GM21786 (cell line): ENCODE measurements at regions not wholly inside any gene's neighbourhood (a gene's known extent, or its start where the extent isn't known, plus 50 kb on each side); places are given as distances from the start of the nearest gene placed in this dataset.

Experiments
- ATAC-seq: cut with Tn5 transposase; IDR thresholded peaks from one replicate; pipeline ENCODE4 v1.9.1; 2021; ENCODE audit not compliant: unreplicated experiment

DNA sequence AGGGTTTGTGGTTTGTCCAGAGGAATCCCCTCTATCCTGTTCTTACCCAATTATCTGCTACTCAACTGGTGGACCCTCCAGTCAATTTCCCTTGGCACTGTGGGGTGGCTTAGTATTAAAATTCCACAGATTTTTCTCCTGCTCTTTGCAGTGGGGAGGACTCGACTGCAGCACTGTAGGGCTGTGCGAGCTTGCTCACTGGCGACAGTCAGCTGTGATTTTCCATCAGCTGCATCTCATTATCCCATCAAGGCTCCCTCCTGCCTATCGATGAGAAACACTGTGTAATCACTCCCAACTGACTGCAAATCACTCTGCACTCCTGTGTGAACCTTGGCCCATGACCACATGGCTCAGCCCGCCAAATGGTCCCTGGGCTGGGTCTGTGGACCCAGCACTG lies 90.5 kb upstream of the MAF start:
- ATAC-seq, result no peak

DNA sequence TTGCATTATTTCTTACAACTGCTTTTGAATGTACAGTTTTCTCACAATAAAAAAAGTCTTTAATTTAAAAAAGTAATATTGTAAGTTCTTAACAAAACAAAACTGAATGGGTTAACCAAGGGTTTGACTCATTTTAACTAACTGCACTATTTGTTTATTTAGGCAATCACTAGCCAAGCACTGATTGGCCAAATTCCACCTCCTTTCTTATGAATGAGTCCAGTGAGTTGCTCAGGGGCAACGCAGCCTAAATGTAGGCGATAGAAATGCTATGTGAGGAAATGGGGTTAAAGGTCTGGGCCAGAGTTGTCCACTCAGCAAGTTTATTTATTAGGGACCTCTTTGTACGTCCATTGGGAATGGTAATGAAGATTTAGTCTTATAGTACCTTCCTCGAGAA lies 89.6 kb upstream of the MAF start:
- no peak for ATAC-seq

DNA sequence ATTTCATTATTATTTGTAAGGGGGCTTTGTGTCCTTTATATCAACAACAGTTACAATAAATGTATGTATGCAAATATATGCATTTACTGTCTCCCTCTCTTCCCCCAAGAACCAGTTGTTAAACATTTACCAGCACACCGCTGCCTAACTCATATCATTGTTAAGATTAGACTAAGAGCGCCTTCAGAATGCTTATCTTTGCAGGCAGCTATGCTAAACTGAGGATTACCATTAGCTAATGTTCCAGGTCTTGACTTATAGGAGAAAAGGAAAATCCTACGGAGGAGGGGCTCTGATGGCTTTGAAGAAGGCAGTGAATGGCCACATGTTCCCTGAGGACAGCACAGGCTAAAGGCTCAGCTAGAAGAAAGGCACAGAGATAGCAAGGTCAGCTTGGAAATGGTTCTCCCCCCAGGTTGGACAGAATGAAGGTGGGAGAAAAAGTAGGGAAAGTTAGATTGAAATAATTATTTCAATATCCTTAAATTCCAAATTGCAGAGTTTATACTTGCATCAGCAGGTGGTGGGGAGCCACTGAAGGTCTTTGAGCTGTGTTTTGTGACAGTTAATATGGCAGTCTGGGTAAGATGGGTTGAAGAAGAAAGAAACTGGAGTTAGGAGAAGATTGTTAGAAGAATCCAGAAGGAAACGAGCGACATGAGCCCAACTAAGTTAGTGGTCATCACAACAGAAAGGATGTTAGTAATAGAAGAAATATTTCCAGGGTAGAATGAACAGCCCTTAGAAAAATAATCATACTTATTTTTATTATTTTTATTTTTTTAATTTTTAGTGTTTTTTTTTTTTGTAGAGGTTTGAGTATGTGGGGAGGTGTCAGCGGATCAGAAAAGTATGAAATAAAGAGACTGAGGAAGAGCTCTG lies 87.0 kb upstream of the MAF start:
- no peak for ATAC-seq

DNA sequence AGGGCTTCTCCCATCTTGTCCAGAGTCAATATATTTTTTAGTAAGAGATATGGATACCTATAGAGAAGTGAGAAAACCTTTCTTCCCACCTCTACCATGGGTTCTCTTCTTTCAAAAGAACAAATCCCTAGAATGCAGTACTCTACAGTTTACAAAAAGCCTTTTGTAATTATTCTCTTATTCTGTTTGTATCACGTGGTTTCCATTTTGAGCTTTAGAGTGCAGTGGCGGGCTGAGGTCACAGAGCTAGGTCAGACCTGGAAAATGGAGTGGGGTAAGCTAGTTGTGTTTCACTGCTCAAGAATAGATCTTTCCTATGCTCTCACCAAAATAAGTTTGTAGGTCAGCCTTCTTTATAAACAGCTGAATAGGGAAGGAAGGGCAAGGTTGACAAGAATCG lies 85.3 kb upstream of the MAF start:
- ATAC-seq, result no peak

DNA sequence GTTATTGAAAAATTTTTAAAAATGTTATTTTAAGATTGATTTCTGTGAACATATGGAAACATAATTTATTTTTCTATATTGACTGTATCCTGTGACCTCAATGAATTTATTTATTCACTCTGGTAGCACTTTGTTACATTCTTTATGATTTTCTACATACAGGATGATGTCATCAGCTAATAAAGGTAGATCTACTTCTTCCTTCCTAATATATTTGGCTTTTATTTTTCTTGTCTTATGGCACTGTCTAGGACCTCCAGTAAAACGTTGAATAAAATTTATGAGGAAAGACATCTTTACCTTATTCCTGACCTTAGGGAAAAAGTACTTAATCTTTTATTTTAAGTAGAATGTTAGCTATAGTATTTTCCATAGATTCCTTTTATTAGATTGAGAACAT lies 78.8 kb upstream of the MAF start:
- no peak for ATAC-seq

DNA sequence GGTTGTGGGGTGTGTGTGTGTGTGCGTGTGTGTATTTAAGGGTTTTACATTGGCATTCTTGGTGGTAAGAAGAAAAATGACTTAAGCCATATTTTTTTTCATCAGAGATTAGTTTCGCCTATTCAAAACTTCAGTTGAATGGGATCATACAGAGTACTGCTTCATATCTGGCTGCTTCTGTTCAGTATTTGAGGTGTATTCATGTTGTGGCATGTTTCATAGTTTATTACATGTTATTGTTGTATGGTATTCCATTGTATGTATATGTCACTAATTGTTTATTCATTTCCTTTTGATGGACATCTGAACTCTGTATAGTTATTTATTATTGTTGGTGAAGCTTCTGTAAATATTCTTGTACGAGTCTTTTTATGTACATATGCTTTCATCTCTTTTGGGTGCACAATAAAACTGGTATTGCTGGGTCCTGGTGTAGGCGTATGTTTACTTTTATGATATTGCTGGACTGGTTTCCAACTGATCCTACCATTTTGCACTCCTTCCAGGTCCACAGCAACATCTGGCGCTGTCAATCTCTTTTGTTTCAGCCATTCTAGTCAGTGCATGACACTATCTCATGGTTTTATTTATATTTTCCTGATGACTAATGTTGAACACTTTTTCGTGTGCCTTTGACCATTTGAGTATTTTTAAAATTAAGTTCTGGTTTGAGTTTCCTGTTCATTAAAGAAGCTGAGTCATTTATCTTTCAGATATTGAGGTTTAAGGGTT lies 77.4 kb upstream of the MAF start:
- ATAC-seq, result no peak

DNA sequence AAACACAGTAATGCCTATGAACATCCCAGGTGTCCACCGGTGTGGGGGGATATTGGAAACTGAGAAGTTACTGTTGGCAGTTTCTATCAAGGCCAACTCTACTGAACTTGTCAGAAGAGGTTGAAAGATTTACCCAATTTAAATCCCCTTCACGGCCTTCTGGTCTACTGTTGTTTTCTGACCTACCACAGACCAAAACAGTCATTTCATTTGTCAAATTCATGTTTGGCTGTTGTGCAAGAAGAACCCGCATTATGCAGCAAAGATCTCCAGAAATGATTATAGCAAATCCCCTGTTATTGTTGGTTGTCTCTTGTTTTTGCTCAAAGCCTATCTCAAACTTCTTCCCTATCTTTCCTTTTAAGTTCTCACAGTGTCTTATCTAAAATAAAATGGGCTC lies 73.1 kb upstream of the MAF start:
- ATAC-seq, result no peak

DNA sequence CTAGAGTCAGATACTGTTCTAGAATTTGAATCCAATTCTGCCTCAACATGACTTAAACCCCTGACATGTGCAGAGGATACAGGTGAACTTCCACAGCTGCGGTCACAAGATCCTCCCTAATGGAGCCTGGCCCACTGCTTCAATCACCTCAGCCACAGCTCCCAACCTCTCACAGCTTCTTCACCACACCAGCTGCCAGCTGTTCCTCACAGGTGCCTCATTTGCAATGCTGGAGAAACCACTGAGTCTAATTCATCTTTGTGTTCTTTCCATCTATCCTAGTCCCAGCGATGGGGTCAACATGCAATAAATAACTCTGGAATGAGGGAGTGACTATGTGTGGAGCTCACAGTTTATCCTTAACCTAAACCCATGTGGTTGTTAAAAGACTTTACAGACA lies 72.0 kb upstream of the MAF start:
- ATAC-seq, result no peak

DNA sequence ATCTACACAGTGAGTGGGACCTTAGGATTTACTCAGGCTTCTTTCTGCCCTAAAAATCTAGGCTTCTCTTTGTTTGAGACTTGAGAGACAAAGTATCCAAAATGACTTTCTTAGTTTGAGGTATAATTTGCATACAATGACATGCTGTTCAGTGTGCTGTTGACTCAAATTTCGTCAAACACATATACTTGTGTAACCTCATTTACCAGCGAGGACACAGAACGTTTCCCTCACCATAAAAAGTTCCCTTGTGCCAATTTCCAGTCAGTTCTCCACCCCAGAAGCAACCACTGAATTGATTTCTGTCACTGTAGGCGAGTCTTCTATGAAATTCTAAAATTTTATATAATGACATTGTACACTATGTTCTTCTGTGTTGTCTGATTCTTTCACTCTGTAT lies 68.0 kb upstream of the MAF start:
- no peak for ATAC-seq

DNA sequence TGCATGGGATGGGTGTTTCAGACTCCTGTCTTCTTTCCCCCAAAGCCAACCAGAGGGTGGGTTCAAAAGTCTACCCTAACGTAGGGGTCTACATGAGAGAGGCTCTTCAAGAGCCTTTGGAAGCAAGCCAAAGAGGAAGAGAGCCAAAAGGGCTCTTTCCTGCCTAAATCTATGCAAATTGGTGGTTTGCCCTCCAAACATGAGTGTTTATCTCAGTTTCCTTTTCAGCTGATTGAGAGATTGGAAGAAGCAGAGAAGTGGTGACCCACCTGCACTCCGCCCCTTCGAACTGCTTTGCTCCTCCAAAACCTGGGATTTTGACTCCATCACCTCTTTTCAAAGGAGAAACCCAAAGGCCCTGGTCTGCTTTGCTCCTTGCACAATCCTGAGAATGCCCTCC lies 65.4 kb upstream of the MAF start:
- no peak for ATAC-seq

DNA sequence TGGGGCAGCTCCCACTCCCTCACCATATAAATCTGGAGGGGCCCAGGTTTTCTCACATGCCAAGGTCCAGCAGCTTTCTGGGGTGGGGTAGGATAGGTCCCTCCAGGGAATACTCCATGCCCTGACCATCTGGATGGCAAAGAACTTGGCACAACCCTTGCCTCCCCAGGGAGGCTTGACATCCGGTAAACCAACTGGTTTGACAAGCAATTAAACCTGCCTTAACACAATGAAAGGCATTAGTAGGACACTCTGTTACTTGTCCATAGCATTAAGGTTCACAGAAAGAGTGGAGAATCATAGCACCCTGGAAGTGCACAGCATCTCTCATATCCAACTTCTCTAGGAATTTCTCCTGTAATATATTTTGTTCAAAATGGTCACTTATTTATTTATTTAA lies 63.9 kb upstream of the MAF start:
- ATAC-seq, result no peak

DNA sequence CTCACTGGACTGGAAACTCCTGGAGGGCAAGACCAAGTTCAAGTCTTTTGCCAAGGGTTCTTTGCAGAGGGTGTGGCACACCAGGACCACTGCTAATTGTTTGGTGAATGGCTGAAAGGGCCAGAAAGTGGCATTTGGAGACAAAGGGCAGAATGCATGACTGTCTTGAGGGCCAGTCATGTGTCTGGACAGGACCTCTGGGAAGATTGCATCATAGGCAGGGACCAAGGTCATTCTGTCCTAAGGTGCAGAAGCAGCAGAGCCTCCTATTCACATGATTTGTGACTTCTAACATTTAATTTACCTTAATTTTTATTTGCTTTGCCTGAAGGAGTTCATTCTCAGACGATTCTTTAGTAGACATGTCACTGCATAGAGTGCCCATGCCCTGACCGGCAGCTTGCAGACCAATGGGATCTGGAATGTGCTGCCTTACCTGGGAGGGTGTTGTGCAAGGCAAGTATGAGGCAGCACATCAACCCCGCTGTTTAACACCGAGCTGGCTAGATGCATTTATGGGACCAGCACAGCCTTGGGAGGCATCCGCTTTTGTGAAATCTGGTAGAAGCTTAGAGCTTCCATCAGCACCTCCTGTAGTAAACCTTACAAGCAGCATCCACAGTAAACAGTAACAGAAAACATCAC lies 62.3 kb upstream of the MAF start:
- no peak for ATAC-seq

DNA sequence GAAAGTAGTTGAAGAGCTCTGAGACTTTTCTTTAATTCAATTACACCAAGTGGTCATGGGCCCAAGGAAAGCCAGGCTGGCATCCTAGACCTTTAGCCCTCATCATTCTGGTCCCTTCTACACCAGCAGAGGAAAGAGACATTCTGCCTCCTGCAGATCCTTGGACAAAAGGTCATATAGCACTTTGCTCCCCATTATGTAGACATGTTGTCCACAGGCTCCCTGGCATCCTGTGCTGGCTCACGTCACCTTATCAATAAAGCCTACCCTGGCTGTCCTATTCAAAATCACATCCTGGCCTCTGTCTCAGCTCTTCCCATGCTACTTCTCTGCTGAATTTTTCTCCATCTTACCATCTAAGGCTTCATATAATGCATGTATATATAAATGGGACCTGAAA lies 61.6 kb upstream of the MAF start:
- no peak for ATAC-seq

DNA sequence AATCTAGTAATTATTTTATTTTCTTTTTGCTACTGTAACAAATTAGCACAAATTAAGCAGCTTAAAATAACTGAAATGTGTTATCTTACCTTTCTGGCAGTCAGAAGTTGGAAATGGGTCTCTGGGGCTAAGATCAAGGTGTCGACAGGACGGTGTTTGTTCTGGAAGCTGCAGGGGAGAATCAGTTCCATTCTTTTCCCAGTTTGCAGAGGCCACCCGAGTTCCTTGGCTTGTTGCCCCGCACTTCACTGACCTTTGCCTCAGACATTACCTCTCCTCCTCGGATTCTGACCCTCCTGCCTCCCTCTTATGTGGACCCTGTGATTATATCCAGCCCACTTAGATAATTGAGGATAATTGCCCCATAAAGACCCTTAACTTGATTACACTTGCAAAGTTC lies 61.0 kb upstream of the MAF start:
- no peak for ATAC-seq

DNA sequence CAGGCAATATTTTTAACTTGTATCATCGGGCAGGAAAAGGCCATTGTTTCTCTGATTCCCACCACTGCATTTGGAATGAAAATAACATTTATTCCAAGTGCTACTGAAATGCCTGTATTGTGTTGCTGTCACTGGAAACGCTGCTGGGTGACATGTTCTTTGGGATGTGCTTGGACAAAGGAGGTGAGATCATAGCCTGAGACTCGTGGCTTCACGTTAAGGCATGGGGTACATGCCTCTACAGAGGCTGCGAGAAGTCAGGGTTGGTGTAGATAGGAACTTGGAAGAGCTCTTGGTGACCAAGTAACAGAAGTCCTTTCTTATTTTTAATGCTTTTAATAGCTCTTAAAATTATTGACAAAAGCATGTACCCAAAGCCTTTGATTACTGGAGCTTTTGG lies 58.8 kb upstream of the MAF start:
- no peak for ATAC-seq

DNA sequence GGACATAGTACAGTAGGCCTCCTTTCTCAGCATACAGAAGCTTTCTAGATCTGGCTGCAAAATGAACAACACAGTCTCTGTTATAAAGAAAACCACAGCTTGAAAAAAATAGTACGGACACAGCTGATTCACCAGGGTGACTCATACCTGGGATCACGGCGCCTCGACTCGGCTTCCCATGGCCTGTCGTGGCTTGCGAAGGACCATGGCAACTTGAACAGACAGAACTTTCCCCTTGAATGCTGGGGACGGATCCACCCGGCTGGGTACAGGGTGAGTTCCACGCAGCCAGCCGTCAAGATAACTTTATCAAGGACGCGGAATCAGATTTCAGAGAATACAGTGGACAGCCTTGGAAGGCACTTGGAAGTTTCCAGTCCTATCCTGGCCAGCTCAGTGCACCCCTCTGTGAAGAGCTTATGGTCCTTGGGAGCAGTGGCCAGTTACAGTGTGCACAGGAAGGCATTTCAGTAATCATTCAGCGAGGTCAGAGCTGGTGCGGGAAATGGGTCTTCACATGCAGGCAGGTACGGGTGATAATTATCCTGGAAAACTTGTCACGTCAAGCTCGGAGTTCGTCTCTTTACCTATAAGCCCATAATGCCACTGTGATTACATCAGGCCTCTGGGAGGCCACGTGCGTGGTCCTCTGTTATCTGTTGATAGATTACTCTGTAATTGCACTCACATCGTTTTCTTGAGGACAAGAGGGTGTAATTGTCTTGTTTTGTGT lies 57.9 kb upstream of the MAF start:
- ATAC-seq, result no peak

DNA sequence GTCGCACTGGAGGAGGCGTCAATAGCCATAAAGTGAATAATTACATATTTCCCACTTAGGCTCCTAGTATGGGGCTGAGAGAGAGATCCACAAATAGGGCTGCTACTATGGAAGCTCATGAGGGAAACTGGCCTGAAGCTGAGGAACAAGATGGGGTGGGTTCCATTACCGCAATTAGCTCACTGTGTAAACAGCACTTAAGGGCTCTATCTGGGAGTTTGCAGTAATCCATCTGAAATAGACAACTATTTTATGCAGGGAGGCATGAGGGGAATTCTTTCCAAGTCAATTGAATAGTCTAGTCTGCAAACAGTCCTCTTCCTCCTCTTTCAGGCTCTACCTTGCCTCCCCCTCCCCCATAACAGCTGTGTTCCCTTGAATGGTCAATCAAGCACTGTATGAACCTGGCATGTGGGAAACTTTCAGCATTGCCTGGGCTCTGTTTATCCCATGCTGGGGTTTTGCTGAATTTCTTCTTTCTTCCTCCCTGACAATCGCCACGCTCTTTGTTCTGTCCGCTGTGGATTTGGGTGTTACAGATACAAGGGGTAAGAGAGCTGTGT lies 56.1 kb upstream of the MAF start:
- no peak for ATAC-seq

DNA sequence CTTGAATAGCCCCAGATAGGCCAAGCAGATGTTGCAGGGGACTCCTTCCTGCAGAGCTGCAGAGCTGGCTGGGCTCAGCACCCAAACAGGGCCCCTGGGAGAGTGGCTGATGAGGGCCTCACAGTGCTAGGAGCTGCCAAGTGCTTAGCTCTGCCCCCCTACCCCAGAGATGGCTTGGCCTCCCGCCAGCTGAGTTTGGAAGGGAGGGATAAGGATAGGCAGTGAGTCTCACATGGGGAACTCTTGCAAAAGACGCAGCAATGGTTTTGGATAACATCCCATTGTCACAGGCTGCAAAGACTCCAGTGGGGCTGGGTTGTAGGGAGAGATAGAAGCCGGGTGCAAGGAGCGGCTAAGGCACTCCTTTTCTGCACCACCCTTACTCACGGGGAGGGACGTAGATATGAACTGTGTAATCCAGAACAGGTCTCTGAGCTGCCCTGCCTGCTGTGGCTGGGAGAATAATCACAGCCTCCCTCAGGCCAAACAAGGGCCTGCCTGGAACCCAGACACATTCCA lies 52.9 kb upstream of the MAF start:
- ATAC-seq, result no peak

DNA sequence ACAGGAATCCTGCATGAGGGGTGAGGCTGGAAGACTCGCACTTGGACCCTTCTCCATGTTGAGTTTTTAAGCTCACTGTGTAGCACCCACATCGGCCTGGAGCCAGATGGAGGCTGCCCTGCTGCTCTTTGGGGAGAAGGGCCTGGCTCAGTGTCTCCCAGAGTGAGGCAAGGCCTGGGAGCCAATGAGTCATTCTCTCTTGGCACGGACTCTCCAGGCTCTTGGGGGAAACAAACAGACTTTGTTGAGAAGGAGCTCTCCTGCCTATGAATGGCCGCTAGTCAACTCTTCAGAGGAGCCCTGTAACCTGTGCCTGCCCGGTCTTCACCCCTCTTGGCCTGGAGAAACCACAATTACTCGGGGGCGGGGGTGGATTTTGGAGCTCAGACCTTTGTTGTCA lies 50.8 kb upstream of the MAF start:
- ATAC-seq, result no peak
